Mesenchymal stem cell (in vitro differentiated cells and primary cell): ENCODE measurements at regions not wholly inside any gene's neighbourhood (a gene's known extent, or its start where the extent isn't known, plus 50 kb on each side); places are given as distances from the start of the nearest gene placed in this dataset.

Experiments
- DNase-seq: peaks from one replicate; pipeline ENCODE4 v3.0.0-alpha.2; 2013
- H2AFZ ChIP-seq: one replicate; pipeline ENCODE4 v1.6.1; 2013; ENCODE audit warnings: low read depth, mild to moderate bottlenecking, control low read depth, inconsistent platforms, low read length, moderate library complexity
- H2AK5ac ChIP-seq: 2 replicates; pipeline ENCODE4 v1.6.1; 2013; ENCODE audit warnings: low read length, moderate library complexity, mild to moderate bottlenecking, inconsistent platforms; ENCODE audit not compliant: severe bottlenecking
- H2BK120ac ChIP-seq: one replicate; pipeline ENCODE4 v1.6.1; 2013; ENCODE audit warnings: low read depth, mild to moderate bottlenecking, inconsistent platforms, low read length, moderate library complexity
- H2BK12ac ChIP-seq, 2 experiments: one replicate each; pipeline ENCODE4 v1.6.1; 2013; ENCODE audit warnings: inconsistent platforms in 2 of 2, low read length in 2 of 2, mild to moderate bottlenecking in 2 of 2, moderate library complexity in 2 of 2, control low read depth in 1 of 2
- H2BK15ac ChIP-seq: one replicate; pipeline ENCODE4 v1.6.1; 2013; ENCODE audit warnings: mild to moderate bottlenecking, low read depth, inconsistent platforms; ENCODE audit not compliant: poor library complexity, severe bottlenecking
- H2BK5ac ChIP-seq: 2 replicates; pipeline ENCODE4 v1.6.1; 2013; ENCODE audit warnings: low read depth, mild to moderate bottlenecking, low read length, control low read depth, inconsistent platforms; ENCODE audit not compliant: poor library complexity, severe bottlenecking
- H3K14ac ChIP-seq, 2 experiments: one replicate each; pipeline ENCODE4 v1.6.1; 2013; ENCODE audit warnings: inconsistent platforms in 2 of 2, low read length in 2 of 2, control low read depth in 1 of 2, mild to moderate bottlenecking in 1 of 2, moderate library complexity in 1 of 2
- H3K18ac ChIP-seq, 2 experiments: one replicate each; pipeline ENCODE4 v1.6.1; 2013; ENCODE audit warnings: inconsistent platforms in 2 of 2, low read length in 2 of 2, control low read depth in 1 of 2, low read depth in 1 of 2, mild to moderate bottlenecking in 1 of 2
- H3K23ac ChIP-seq, 2 experiments: one replicate each; pipeline ENCODE4 v1.6.1; 2013; ENCODE audit warnings: inconsistent platforms in 2 of 2, low read length in 2 of 2, mild to moderate bottlenecking in 2 of 2, moderate library complexity in 2 of 2, control low read depth in 1 of 2
- H3K27ac ChIP-seq: 2 replicates; pipeline ENCODE4 v1.5.1; 2013; ENCODE audit warnings: mild to moderate bottlenecking, moderate library complexity, low read length, control low read depth, inconsistent platforms; ENCODE audit not compliant: poor library complexity, severe bottlenecking
- H3K27me3 ChIP-seq, 2 experiments: 2 replicates each; pipeline versions ENCODE4 v1.6.1 to v1.7.0; 2013; ENCODE audit warnings: low read length in 2 of 2, mild to moderate bottlenecking in 2 of 2, moderate library complexity in 2 of 2, control low read depth in 1 of 2, inconsistent platforms in 1 of 2; ENCODE audit not compliant: control insufficient read depth in 1 of 2, insufficient read depth in 1 of 2
- H3K36me3 ChIP-seq, 2 experiments: 2 replicates each; pipeline versions ENCODE4 v1.6.1 to v1.7.0; 2013; ENCODE audit warnings: low read length in 2 of 2, control low read depth in 1 of 2, inconsistent platforms in 1 of 2, low read depth in 1 of 2, mild to moderate bottlenecking in 1 of 2; ENCODE audit not compliant: insufficient read depth in 2 of 2, control insufficient read depth in 1 of 2
- H3K4ac ChIP-seq, 2 experiments: one replicate each; pipeline ENCODE4 v1.6.1; 2013; ENCODE audit warnings: inconsistent platforms in 2 of 2, low read length in 2 of 2, mild to moderate bottlenecking in 2 of 2, moderate library complexity in 2 of 2, control low read depth in 1 of 2, low read depth in 1 of 2
- H3K4me1 ChIP-seq: 2 replicates; pipeline ENCODE4 v1.6.1; 2013; ENCODE audit warnings: low read depth, low read length, control low read depth; ENCODE audit not compliant: control insufficient read depth, insufficient read depth
- H3K4me2 ChIP-seq: 2 replicates; pipeline ENCODE4 v1.6.1; 2013; ENCODE audit warnings: low read length, mild to moderate bottlenecking, inconsistent platforms; ENCODE audit not compliant: poor library complexity, severe bottlenecking
- H3K4me3 ChIP-seq, 2 experiments: 2 replicates each; pipeline versions ENCODE4 v1.5.1 to v1.7.0; 2013; ENCODE audit warnings: low read length in 2 of 2, mild to moderate bottlenecking in 2 of 2, control low read depth in 1 of 2, low read depth in 1 of 2; ENCODE audit not compliant: insufficient read depth in 1 of 2
- H3K79me1 ChIP-seq: replicated peaks from 2 replicates; pipeline ENCODE4 v1.6.1; 2013; ENCODE audit warnings: mild to moderate bottlenecking, control low read depth, low read length, inconsistent platforms; ENCODE audit not compliant: poor library complexity, severe bottlenecking
- H3K9ac ChIP-seq: 2 replicates; pipeline ENCODE4 v1.7.0; 2013; ENCODE audit warnings: mild to moderate bottlenecking, low read length, moderate library complexity
- H3K9me3 ChIP-seq: 2 replicates; pipeline ENCODE4 v1.7.0; 2013; ENCODE audit warnings: mild to moderate bottlenecking, low read length; ENCODE audit not compliant: control insufficient read depth
- H4K8ac ChIP-seq: one replicate; pipeline ENCODE4 v1.6.1; 2013; ENCODE audit warnings: inconsistent platforms, mild to moderate bottlenecking, low read length, moderate library complexity
- H4K91ac ChIP-seq: one replicate; pipeline ENCODE4 v1.6.1; 2013; ENCODE audit warnings: mild to moderate bottlenecking, low read length, inconsistent platforms
- WGBS: methylation state at CpG from one replicate; pipeline ENCODE4 v1.1.7; 2013; ENCODE audit warnings: mixed read lengths; 5-methylcytosine and 5-hydroxymethylcytosine counted together

DNA sequence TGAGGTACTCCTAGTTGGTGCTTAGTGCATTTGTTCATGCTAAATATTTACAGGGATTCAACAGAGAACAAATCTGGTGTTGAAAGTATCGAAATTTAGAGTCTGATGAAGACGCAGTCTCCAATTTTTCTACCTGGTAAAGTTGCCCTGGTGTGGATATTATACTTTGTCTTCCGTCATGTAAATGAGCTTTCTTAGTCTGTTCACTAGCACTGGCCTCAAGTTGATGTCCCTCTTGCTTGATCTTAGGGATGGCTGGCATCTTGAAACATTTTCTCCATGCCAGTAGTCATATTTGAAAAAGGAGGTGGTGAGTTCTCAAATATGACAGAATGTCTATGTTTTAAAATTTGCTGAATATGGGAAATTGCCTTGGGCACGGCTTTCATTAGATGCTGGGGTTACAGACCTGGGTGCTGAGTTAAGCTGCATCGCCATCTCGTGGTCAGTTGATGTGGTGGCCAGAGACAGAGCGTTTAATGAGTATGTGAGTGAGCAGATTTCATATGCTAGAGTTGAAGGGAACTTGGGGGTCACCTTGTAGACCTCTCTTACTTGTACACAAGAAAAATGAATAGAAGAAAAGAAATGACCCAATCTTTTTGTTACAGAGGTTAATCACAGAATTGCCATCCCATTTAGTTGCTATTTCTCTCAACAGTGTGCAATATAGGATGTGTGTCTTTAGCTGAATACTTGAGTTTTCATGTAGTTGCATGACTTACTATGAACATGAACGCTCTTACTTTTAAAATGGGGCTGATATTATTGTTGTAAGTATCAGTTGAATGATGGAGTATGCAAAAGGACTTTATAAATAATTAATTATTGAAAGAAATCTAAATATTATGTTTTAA lies 172.8 kb upstream of the DCN start:
- WGBS, result 27% methylated on average over 7 of the region's 8 CpGs
- peak; percentile 79 for DNase-seq
- H3K4me1 ChIP-seq, result no peaks in the 10 kb centered on the region

GRCh38 chr12:91353266-91353665 lies 170.6 kb upstream of the DCN start:
- Histone ChIP-seq H3K4me3 (no peak overlapping the region), H3K27ac (no peak overlapping the region), H2BK5ac (no peak overlapping the region), H3K4ac (no peak overlapping the region), H2AK5ac (no peak overlapping the region), H2AFZ (no peak overlapping the region), H3K4me1 (no peaks in the 10 kb centered on the region), H2BK120ac (no peak overlapping the region), H2BK15ac (no peak overlapping the region), H3K27me3 (no peaks in the 10 kb centered on the region), H3K36me3 (no peaks in the 10 kb centered on the region), H3K18ac (no peak overlapping the region), H3K14ac (no peak overlapping the region), H3K9ac (no peak overlapping the region), H4K91ac (no peak overlapping the region), H2BK12ac (no peak overlapping the region), H3K4me2 (no peak overlapping the region), H3K23ac (no peak overlapping the region), H3K9me3 (no peaks in the 10 kb centered on the region), H3K79me1 (no peaks in the 10 kb centered on the region), H4K8ac (no peak overlapping the region)
- no CpG with 5 or more reads among the region's 1 CpG for whole genome bisulfite sequencing
- DNase-seq, result no peak

More for the DNA sequence above, 172.8 kb upstream of the DCN start:
- Histone ChIP-seq H3K27ac (no peak overlapping the region), H3K79me1 (no peaks in the 10 kb centered on the region), H2AFZ (no peak overlapping the region), H2BK120ac (no peak overlapping the region), H3K4me2 (no peak overlapping the region), H3K23ac (no peak overlapping the region), H4K8ac (no peak overlapping the region), H2BK12ac (no peak overlapping the region), H2AK5ac (no peak overlapping the region), H3K27me3 (no peaks in the 10 kb centered on the region), H3K36me3 (no peaks in the 10 kb centered on the region), H3K4me3 (no peak overlapping the region), H4K91ac (no peak overlapping the region), H3K9ac (no peak overlapping the region), H2BK5ac (no peak overlapping the region), H2BK15ac (no peak overlapping the region), H3K4ac (no peak overlapping the region), H3K14ac (no peak overlapping the region), H3K9me3 (no peaks in the 10 kb centered on the region), H3K18ac (peak overlapping the region in 1 of 2 experiments; percentile 76)

- no peak overlapping the region for H2AFZ ChIP-seq
- no peaks in the 10 kb centered on the region for H3K36me3 ChIP-seq
- no peak overlapping the region for H2BK5ac ChIP-seq
- peak overlapping the region; percentile 43 for H3K9ac ChIP-seq
- H3K4ac ChIP-seq, result no peak overlapping the region
- no peak overlapping the region for H4K8ac ChIP-seq
- no peak overlapping the region for H2BK120ac ChIP-seq
- no peak overlapping the region for H3K14ac ChIP-seq
- no peak overlapping the region for H3K27ac ChIP-seq
- no peak overlapping the region for H3K4me2 ChIP-seq
- H2BK15ac ChIP-seq, result no peak overlapping the region
- 100% methylated on average over 1 of the region's 2 CpGs for WGBS
- no peak overlapping the region for H2BK12ac ChIP-seq
- no peaks in the 10 kb centered on the region for H3K79me1 ChIP-seq
- no peak overlapping the region for H3K4me3 ChIP-seq
- H3K27me3 ChIP-seq, result no peaks in the 10 kb centered on the region
- H3K9me3 ChIP-seq, result no peaks in the 10 kb centered on the region
- no peak for DNase-seq
- no peak overlapping the region for H3K18ac ChIP-seq
- no peak overlapping the region for H3K23ac ChIP-seq
- H4K91ac ChIP-seq, result no peak overlapping the region
- H2AK5ac ChIP-seq, result no peak overlapping the region
- no peaks in the 10 kb centered on the region for H3K4me1 ChIP-seq
These were observed 166.9 kb upstream of the DCN start for GRCh38 chr12:91349476-91349875.

- Histone ChIP-seq H3K79me1 (no peaks in the 10 kb centered on the region), H3K18ac (no peak overlapping the region), H2BK120ac (no peak overlapping the region), H3K4ac (no peak overlapping the region), H3K4me3 (no peak overlapping the region), H3K27ac (no peak overlapping the region), H3K9ac (no peak overlapping the region), H2AK5ac (no peak overlapping the region), H3K4me2 (no peak overlapping the region), H3K23ac (no peak overlapping the region), H2BK15ac (no peak overlapping the region), H2AFZ (no peak overlapping the region), H3K14ac (no peak overlapping the region), H3K27me3 (no peaks in the 10 kb centered on the region), H4K8ac (no peak overlapping the region), H2BK12ac (no peak overlapping the region), H3K9me3 (no peaks in the 10 kb centered on the region), H3K4me1 (no peaks in the 10 kb centered on the region), H2BK5ac (no peak overlapping the region), H3K36me3 (no peaks in the 10 kb centered on the region), H4K91ac (no peak overlapping the region)
- 100% methylated on average over 3 of the region's 3 CpGs for WGBS
- DNase-seq, result no peak
These were observed 165.0 kb upstream of the DCN start for GRCh38 chr12:91347481-91348214.
